Stimulated activated CD8-positive, alpha-beta memory T cell treated with anti-CD3 and anti-CD28 coated beads, Interleukin-4, amount 100 ng/mL, for 4 hours (primary cell): ENCODE measurements at regions not wholly inside any gene's neighbourhood (a gene's known extent, or its start where the extent isn't known, plus 50 kb on each side); places are given as distances from the start of the nearest gene placed in this dataset.
"Not testable (repeated sequence)": the region's sequence is repeated elsewhere in the genome, so short reads cannot be mapped to it uniquely, and the experiment has no call there.

Experiments
- DNase-seq, 2 donors: peaks; one replicate each; pipeline ENCODE4 v3.0.0-alpha.2; 2020; ENCODE audit warnings: low read depth in 2 of 2, low spot score in 1 of 2

DNA sequence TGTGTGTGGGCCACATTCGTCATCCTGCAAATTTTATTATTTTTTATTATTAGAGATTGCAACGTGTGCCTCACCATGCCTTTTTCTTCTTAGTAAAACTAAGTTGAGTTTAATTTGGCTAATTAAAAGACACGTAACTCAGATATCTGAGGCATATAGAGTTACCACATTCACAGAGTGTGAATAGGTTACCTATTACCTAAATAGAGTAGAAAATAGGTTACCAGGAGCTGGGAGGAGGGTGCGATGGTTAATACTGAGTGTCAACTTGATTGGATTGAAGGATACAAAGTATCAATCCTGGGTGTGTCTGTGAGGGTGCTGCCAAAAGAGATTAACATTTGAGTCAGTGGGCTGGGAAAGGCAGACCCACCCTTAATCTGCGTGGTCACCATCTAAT, 116.3 kb upstream of the CARD11 start:
- DNase-seq = not testable (repeated sequence)

DNA sequence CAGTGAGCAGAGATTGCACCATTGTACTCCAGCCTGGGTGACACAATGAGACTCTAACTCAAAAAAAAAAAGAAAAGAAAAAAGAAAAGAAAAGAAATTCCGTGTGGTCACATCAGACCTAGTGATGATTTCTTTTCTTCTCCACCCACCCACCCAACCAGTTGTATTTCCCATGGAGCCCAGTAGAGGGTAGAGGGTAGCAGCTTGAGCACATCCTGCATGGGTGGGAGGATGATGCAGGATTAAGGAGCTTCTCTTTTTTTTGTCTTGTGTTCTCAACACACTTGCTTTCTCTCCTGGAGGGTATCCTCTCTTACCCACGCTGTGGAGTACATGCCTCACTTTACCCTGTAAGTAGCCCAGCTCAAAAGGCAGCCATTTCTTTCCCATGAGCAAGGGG, 118.6 kb upstream of the CARD11 start:
- DNase-seq = no peak

DNA sequence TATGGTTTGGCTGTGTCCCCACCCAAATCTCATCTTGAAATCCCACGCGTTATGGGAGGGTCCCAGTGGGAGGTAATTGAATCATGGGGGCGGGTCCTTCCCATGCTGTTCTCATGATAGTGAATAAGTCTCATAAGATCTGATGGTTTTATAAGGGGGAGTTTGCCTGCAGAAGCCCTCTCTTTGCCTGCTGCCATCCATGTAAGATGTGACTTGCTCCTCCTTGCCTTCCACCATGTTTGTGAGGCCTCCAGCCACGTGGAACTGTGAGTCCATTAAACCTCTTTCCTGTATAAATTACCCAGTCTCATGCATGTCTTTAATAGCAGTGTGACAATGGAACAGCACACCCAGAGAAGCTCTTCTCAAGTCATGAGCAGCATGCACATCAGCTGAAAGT, 119.1 kb upstream of the CARD11 start:
- not testable (repeated sequence) for DNase-seq

GRCh38 chr7:3164380-3164792, 120.7 kb upstream of the CARD11 start:
- no peak for DNase-seq

- DNase-seq = no peak
Observed at GRCh38 chr7:3165681-3166580, 122.3 kb upstream of the CARD11 start.

GRCh38 chr7:3167551-3167950, 123.9 kb upstream of the CARD11 start:
- DNase-seq = no peak

DNA sequence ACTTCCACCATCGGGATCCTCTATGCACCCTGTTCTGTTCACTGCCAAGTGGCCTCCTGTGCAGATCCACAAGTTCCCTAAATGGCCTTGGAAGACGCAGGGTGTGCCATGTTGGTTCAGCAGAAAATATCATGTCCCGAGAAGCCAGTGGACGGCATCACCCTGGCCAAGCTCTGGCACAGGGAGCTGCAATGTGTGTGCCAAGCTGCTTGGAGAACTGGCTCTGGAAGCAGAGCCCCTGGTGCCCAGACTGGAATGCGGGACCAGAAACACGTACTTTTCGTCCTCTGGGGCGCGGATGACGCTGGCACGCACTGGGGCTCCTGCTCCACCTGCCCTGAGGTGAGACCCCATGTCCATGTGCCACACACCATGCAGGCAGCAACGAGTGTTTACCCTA, 124.7 kb upstream of the CARD11 start:
- no peak for DNase-seq

DNA sequence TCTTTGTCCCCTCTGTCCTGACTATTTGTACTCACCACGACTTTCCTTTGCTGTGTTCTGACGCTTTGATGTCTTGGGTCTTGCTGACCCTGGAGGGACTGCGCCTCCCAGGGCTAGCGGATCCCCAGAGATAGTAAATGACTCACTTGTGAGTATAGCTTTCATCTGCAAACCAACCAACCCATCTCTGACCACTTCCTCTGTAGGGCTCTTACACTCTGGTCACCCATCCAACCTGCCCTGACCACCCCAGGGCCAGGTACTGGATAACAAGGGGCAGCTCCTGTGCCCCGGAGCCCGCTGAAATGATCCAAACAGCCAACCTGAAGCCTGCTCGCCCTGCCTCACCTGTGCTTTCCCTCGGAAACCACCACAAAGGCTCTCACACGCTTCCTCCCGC, 125.2 kb upstream of the CARD11 start:
- DNase-seq = no peak

DNA sequence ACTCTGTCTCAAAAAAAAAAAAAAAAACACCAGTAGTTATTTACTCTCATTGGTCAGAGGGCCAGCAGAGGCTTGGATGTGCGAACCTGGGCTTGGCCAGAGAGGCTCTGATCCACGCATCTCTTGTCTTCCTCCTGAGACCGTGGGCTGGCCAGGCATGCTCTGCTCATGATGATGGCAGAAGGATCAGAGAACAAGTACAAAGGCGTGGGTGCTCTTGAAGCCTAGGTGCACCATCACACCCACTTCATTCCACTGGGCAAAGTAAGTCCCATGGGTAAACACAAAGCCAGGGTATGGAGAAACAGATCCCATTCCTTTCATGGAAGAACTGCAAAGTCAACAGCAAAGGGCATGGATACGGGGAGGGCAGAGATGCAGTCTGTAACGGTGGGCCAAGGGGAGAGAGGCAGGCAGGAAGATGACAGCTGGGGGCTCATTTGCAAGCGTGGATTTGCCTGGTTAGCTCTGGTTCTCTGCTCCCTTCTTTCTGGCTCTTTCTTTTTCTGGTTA, 128.2 kb upstream of the SDK1 start:
- no peak for DNase-seq

GRCh38 chr7:3174515-3175284, 126.4 kb upstream of the SDK1 start:
- no peak for DNase-seq

DNA sequence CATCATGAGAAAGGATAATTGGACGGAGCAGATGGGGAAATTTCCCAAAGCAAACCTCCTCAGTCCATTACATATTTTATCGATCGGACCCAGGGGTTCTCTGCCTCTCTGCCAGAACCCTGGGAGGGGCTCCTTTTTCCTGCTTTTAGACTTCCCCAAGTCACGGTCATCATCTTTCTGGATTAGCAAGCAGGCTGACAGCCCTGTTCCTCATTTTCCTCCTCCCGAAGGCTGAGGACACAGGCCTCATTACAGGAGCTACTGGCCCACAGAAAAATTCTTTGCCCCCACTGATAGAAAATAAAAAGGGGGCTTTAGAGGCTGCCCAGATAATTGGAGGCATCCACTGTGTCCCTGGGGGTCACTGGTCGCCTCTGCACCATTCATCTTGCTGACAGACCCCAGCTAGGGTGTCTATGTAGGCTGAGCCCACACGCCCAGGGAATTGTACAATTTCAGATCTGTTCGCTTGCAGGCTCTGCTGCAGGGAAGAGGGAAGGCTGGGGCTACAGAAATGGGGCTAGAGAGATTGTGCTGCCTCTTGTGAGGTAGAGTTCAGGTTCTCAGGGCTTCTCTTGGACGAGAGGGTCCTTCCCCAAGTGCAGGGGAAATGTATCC, 125.7 kb upstream of the SDK1 start:
- DNase-seq = no peak

DNA sequence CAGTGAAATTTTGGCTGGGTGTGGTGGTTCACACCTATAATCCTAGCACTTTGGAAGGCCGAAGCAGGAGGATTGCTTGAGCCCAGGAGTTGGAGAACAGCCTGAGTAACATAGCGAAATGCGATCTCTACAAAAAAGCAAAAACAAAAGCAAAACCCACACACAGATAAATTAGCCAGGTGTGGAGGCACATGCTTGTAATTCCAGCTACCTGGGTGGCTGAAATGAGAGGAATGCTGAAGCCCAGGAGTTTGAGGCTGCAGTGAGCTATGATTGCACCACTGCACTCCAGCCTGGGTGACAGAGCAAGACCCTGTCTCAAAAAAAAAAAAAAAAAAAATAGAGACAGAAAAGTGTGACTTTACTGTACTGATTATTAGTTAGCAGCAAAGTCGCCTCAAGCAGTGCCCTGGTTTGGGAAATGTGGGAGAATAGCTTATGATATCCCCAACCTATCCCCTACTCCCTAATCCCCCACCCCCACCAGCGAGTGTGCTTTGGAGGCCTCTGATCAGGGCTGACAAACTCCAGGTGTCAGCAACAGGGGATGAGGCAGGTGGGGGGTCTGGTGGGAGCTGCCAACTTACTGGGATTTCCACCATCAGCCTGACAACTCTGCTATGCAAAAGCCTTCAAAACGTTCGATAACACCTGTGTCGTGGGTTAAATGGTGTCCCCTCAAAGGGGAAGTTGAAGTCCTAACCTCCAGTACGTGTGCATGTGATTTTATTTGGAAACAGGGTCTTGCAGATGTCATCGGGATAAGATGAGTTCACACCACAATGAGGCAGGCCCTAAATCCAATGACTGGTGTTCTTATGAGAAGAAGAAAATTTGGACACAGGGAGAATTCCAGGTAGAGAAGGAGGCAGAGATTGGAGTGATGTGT, 124.7 kb upstream of the SDK1 start:
- DNase-seq = no peak

- no peak for DNase-seq
Observed at GRCh38 chr7:3177271-3177670, 123.8 kb upstream of the SDK1 start.

GRCh38 chr7:3179456-3179855, 121.6 kb upstream of the SDK1 start:
- no peak for DNase-seq

GRCh38 chr7:3180604-3181003, 120.4 kb upstream of the SDK1 start:
- no peak for DNase-seq

- not testable (repeated sequence) for DNase-seq
Observed at GRCh38 chr7:3182055-3182454, 119.0 kb upstream of the SDK1 start.

GRCh38 chr7:3187444-3188040, 113.5 kb upstream of the SDK1 start:
- no peak for DNase-seq

GRCh38 chr7:3188946-3189345, 112.1 kb upstream of the SDK1 start:
- no peak for DNase-seq

DNA sequence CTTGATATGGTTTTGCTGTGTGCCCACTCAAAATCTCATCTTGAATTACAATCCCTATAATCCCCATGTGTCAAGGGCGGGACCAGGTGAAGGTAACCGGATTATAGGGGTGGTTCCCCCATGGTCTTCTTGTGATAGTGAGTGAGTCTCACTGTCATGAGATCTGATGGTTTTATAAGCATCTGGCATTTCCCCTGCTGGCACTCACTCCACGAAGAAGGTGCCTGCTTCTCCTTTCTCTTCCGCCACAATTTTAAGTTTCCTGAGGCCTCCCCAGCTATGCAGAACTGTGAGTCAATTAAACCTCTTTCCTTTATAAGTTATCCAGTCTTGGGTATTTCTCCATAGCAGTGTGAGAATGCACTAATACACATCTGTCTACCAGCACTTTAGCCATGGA, 109.5 kb upstream of the SDK1 start:
- no peak for DNase-seq

DNA sequence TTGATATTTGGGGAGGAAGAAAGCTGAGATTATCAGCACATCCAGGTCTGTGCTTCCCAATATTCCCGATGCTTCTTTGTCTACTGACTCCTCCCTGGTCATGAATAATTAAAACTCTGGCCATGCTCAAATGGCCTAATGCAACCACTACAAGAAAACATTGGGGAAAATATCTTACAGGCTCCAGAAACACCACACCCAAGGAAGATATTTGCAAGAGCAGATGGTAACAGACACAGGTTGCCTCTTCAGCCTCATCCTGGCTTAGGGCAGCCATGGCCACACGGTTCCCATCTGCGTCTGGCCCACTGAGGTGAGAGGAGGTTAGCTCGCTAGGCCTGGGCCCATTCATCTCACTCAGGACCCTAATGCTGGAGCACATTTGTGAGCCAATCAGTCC, 108.4 kb upstream of the SDK1 start:
- DNase-seq = no peak
